Tibial nerve (tissue), 4 donors: ENCODE measurements at regions not wholly inside any gene's neighbourhood (a gene's known extent, or its start where the extent isn't known, plus 50 kb on each side); places are given as distances from the start of the nearest gene placed in this dataset.

ENCODE experiments used
- DNase-seq, 2 donors: peaks; one replicate each; pipeline ENCODE4 v3.0.0-alpha.2; 2019; ENCODE audit warnings: low spot score in 2 of 2
- H3K27ac ChIP-seq, 4 donors: fragments of 200-600 bp; sonication (generic) in 3 of 4; one replicate each; pipeline ENCODE4 v1.5.1; 2017 to 2019; ENCODE audit warnings: mild to moderate bottlenecking in 1 of 4
- H3K27me3 ChIP-seq, 2 donors: fragments of 200-600 bp; sonication (generic) in 1 of 2; one replicate each; pipeline versions ENCODE4 v1.5.1 to v1.6.0; 2017 to 2019
- H3K36me3 ChIP-seq, 3 donors: fragments of 200-600 bp; sonication (generic); one replicate each; pipeline ENCODE4 v1.5.1; 2018 to 2019
- H3K4me1 ChIP-seq, 4 donors: fragments of 200-600 bp; sonication (generic) in 3 of 4; one replicate each; pipeline ENCODE4 v1.5.1; 2017 to 2019
- H3K4me3 ChIP-seq, 4 donors: fragments of 200-600 bp; sonication (generic) in 3 of 4; one replicate each; pipeline ENCODE4 v1.5.1; 2017 to 2019; ENCODE audit warnings: mild to moderate bottlenecking in 1 of 4, moderate library complexity in 1 of 4
- H3K9me3 ChIP-seq, 4 donors: fragments of 200-600 bp; sonication (generic) in 3 of 4; one replicate each; pipeline ENCODE4 v1.5.1; 2017 to 2019
- CTCF ChIP-seq, 5 experiments: fragments of 200-600 bp in 3 of 5; fragments of 450-650 bp in 2 of 5; sonication (generic) in 3 of 5; IDR thresholded peaks; one replicate each; pipeline ENCODE4 v1.5.1; 2016 to 2019; ENCODE audit warnings: antibody characterized with exemption in 5 of 5, mild to moderate bottlenecking in 3 of 5, moderate library complexity in 2 of 5
- EP300 ChIP-seq, 2 donors: sonication (generic); formaldehyde crosslinking; IDR thresholded peaks; one replicate each; pipeline ENCODE4 v1.6.1; 2017; ENCODE audit warnings: antibody characterized with exemption in 2 of 2, mild to moderate bottlenecking in 1 of 2
- POLR2A ChIP-seq, 2 donors: fragments of 450-650 bp; IDR thresholded peaks; one replicate each; pipeline ENCODE4 v1.6.1; 2017; ENCODE audit warnings: antibody characterized with exemption in 2 of 2, mild to moderate bottlenecking in 2 of 2, moderate library complexity in 2 of 2
- WGBS, 2 donors: methylation state at CpG; one replicate each; pipeline ENCODE4 v1.1.5; 2018; 5-methylcytosine and 5-hydroxymethylcytosine counted together

DNA sequence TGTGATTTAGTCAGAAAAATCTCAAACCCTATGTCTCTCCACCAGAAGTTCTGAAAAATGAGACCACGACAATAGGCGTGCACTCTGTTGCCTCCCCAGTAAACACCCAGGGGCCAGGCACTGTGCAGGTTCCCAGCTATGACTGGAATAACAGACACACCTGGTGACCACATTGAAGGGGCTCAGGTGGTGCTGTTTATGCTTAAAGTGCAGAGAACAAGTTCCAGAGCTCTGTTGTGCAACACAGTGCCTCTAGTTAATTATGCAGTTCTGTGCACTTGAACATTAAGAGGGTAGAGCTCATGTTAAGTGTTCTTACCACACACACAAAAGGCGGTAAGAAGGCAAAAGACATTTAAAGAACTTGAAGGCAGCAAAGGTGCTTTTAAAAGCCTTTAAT lies 52.6 kb upstream of the AFF3 start:
- no peak for DNase-seq
- TF ChIP-seq POLR2A (IDR thresholded peaks at IDR 0.05) (no peak), EP300 (IDR thresholded peaks at IDR 0.05) (no peak), CTCF (IDR thresholded peaks at IDR 0.05) (no peak)
- H3K4me3 ChIP-seq = no peak overlapping the region
- no peaks in the 10 kb centered on the region for H3K9me3 ChIP-seq
- H3K27me3 ChIP-seq = no peaks in the 10 kb centered on the region
- peaks cover 0 to 32% (median 15%) of the 10 kb centered on the region in 4 donors for H3K4me1 ChIP-seq
- 94 to 97% methylated on average over 3 of the region's 3 CpGs for WGBS, 2 donors
- H3K27ac ChIP-seq = no peak overlapping the region
- no peaks in the 10 kb centered on the region for H3K36me3 ChIP-seq

DNA sequence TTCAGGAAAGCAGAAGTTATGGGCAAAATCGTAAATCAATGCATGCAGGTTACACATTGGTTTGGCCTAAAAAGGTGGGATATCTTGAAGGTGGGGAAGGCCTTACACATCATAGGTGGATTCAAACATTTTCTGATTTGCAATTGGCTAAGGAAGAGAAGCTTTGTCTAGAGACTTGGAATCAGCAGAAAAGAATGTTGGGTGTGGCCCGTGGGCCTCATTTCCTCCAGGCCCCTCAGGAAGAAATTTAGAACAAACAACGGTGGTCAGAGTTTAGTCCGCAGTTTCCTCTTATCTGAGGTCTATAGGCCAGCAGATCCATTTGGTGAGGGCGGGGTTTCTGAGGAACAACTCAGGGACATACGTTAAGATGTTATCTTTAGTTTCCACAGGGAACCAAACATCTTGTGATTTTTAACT lies 50.9 kb upstream of the AFF3 start:
- Histone ChIP-seq H3K36me3 (no peaks in the 10 kb centered on the region), H3K27me3 (no peaks in the 10 kb centered on the region), H3K9me3 (no peaks in the 10 kb centered on the region), H3K4me1 (peaks cover 0 to 25% (median 10%) of the 10 kb centered on the region in 4 donors), H3K27ac (peak overlapping the region in 1 of 4 donors; percentile 18), H3K4me3 (no peak overlapping the region)
- no peak for DNase-seq
- WGBS, 2 donors = 57 to 70% methylated on average over 6 of the region's 6 CpGs
- no peak for TF ChIP-seq CTCF (IDR thresholded peaks at IDR 0.05)
- no peak for TF ChIP-seq POLR2A (IDR thresholded peaks at IDR 0.05)
- no peak for TF ChIP-seq EP300 (IDR thresholded peaks at IDR 0.05)

DNA sequence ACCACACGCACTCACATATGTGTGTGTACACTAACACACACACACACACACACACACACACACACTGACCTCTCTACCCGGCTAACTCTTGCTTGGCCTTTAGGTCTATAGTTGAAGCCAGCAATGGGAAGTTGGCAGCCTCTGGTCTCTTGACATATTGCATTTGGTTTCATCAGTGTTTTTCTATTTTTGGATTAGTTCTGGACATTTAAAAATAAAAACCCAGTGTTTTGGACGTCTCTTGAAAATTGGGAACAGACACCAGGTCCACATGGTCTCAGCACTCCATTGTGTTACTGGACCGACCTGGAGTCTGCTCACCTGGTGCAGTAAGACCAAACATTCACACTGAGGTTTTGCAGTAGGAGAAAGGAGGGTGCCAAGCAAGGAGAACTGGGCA lies 50.4 kb upstream of the AFF3 start:
- Histone ChIP-seq H3K4me3 (no peak overlapping the region), H3K4me1 (peaks cover 0 to 20% (median 5%) of the 10 kb centered on the region in 4 donors), H3K27ac (no peak overlapping the region), H3K27me3 (no peaks in the 10 kb centered on the region), H3K36me3 (no peaks in the 10 kb centered on the region), H3K9me3 (no peaks in the 10 kb centered on the region)
- DNase-seq = no peak
- TF ChIP-seq POLR2A (IDR thresholded peaks at IDR 0.05) = no peak
- TF ChIP-seq EP300 (IDR thresholded peaks at IDR 0.05) = no peak
- TF ChIP-seq CTCF (IDR thresholded peaks at IDR 0.05) = no peak
- WGBS, 2 donors = 61 to 63% methylated on average over 4 of the region's 4 CpGs

DNA sequence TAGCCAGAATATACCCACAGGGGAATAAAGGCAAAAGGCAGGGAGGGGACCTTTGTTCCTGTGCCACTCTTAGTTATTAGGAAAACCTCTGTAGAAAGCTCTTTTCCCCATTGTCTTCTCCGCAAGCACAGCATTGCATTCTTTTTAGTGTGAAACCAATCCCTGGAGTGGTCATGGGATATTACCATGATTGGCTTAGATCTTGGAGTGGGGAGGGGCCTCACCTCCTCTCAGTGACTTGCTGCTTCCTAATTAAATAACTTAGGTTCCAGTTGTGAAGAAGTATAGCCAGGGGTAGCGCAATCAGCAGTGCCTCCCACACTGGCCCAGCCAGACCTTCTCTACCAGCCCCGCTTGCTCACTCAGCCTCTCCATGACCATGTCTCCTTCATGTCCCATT lies 49.9 kb upstream of the AFF3 start:
- Histone ChIP-seq H3K4me1 (peaks cover 0 to 15% (median under 1%) of the 10 kb centered on the region in 4 donors), H3K27me3 (no peaks in the 10 kb centered on the region), H3K9me3 (no peaks in the 10 kb centered on the region), H3K36me3 (no peaks in the 10 kb centered on the region), H3K27ac (no peak overlapping the region), H3K4me3 (no peak overlapping the region)
- 95 to 98% methylated on average over 3 of the region's 3 CpGs for WGBS, 2 donors
- no peak for TF ChIP-seq CTCF (IDR thresholded peaks at IDR 0.05)
- TF ChIP-seq POLR2A (IDR thresholded peaks at IDR 0.05) = no peak
- no peak for TF ChIP-seq EP300 (IDR thresholded peaks at IDR 0.05)
- DNase-seq = no peak
